ENCODE measurements at regions not wholly inside any gene's neighbourhood (a gene's known extent, or its start where the extent isn't known, plus 50 kb on each side); places are given as distances from the start of the nearest gene placed in this dataset.

GRCh38 chr1:168842306-168842705 is 113.3 kb upstream of the DPT start:
- no peak for TF ChIP-seq CTCF (IDR thresholded peaks at IDR 0.05; ENCODE audit: extremely low read depth, low read depth, low read length)
- H3K4me2 ChIP-seq (ENCODE audit: insufficient read depth, low read length): no peak overlapping the region
- H3K79me2 ChIP-seq (ENCODE audit: insufficient read depth, low read length): no peaks in the 10 kb centered on the region
- H3K36me3 ChIP-seq (ENCODE audit: insufficient read depth, low read length): no peaks in the 10 kb centered on the region
- H3K27ac ChIP-seq (ENCODE audit: low read depth, low read length): no peak overlapping the region
- H2AFZ ChIP-seq (ENCODE audit: low read length): no peak overlapping the region
- no peaks in the 10 kb centered on the region for H3K27me3 ChIP-seq (ENCODE audit: insufficient read depth, low read length)
- H3K4me1 ChIP-seq (ENCODE audit: insufficient read depth, low read length): no peaks in the 10 kb centered on the region
- no peak for DNase-seq (ENCODE audit: insufficient read length, low spot score, missing footprints)
- H3K9me3 ChIP-seq (ENCODE audit: low read depth, low read length): no peaks in the 10 kb centered on the region
- no peaks in the 10 kb centered on the region for H4K20me1 ChIP-seq (ENCODE audit: insufficient read depth, low read length)
- no peak overlapping the region for H3K4me3 ChIP-seq (ENCODE audit: insufficient read depth, low read length)

DNA sequence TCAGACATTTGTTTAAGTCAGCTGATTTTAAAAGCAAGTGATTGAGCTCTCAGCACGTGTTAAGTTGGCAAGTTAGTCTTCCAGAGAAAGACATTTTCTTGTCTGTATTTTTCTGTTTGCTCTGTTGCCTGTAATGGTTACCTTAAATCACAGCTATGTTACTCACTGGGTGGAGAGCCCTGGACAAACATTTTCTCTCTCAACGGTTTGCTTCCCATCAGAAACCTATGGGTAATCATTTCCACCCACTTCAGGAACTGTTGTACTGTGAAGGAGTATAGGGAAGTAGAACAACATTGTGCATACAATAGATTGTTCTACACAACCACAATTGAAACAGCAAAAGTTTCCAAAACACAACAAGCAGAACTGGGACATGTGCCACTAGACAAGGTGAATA is 113.9 kb upstream of the DPT start:
- H4K20me1 ChIP-seq (ENCODE audit: insufficient read depth, low read length): no peaks in the 10 kb centered on the region
- no peak for DNase-seq (ENCODE audit: insufficient read length, low spot score, missing footprints)
- no peak for TF ChIP-seq CTCF (IDR thresholded peaks at IDR 0.05; ENCODE audit: extremely low read depth, low read depth, low read length)

DNA sequence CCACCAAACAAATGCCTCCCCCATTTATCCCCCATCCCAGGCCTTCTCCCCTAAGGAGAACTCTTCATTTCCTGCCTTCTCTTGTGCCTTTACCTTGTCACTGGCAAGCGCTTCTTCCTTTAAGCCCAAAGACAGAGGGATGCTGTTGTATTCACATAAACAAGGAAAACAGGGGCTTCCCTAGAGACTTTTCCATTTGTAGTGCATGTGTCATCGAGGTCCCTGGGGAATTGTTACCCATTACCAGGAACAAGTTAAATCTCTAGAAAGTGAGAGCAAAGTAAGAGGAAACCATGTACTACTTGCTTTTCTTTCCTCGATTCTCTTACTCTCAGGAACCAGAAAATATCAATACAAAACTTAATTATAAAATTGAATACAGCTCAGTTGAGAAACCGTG is 114.4 kb upstream of the DPT start:
- H3K9me3 ChIP-seq (ENCODE audit: low read depth, low read length): no peaks in the 10 kb centered on the region
- no peaks in the 10 kb centered on the region for H3K79me2 ChIP-seq (ENCODE audit: insufficient read depth, low read length)
- no peak for DNase-seq (ENCODE audit: insufficient read length, low spot score, missing footprints)
- H4K20me1 ChIP-seq (ENCODE audit: insufficient read depth, low read length): no peaks in the 10 kb centered on the region
- H3K27ac ChIP-seq (ENCODE audit: low read depth, low read length): no peak overlapping the region
- no peak for TF ChIP-seq CTCF (IDR thresholded peaks at IDR 0.05; ENCODE audit: extremely low read depth, low read depth, low read length)
- H3K36me3 ChIP-seq (ENCODE audit: insufficient read depth, low read length): no peaks in the 10 kb centered on the region
- no peak overlapping the region for H3K4me3 ChIP-seq (ENCODE audit: insufficient read depth, low read length)
- no peak overlapping the region for H3K4me2 ChIP-seq (ENCODE audit: insufficient read depth, low read length)
- no peaks in the 10 kb centered on the region for H3K27me3 ChIP-seq (ENCODE audit: insufficient read depth, low read length)
- H3K4me1 ChIP-seq (ENCODE audit: insufficient read depth, low read length): no peaks in the 10 kb centered on the region
- no peak overlapping the region for H2AFZ ChIP-seq (ENCODE audit: low read length)

More for the DNA sequence above, 113.9 kb upstream of the DPT start:
- no peaks in the 10 kb centered on the region for H3K79me2 ChIP-seq (ENCODE audit: insufficient read depth, low read length)
- H3K4me2 ChIP-seq (ENCODE audit: insufficient read depth, low read length): no peak overlapping the region
- no peak overlapping the region for H2AFZ ChIP-seq (ENCODE audit: low read length)
- H3K27ac ChIP-seq (ENCODE audit: low read depth, low read length): no peak overlapping the region
- H3K4me1 ChIP-seq (ENCODE audit: insufficient read depth, low read length): no peaks in the 10 kb centered on the region
- no peaks in the 10 kb centered on the region for H3K9me3 ChIP-seq (ENCODE audit: low read depth, low read length)
- H3K36me3 ChIP-seq (ENCODE audit: insufficient read depth, low read length): no peaks in the 10 kb centered on the region
- H3K4me3 ChIP-seq (ENCODE audit: insufficient read depth, low read length): no peak overlapping the region
- no peaks in the 10 kb centered on the region for H3K27me3 ChIP-seq (ENCODE audit: insufficient read depth, low read length)

- no peaks in the 10 kb centered on the region for H3K27me3 ChIP-seq (ENCODE audit: insufficient read depth, low read length)
- TF ChIP-seq CTCF (IDR thresholded peaks at IDR 0.05; ENCODE audit: extremely low read depth, low read depth, low read length): no peak
- H3K36me3 ChIP-seq (ENCODE audit: insufficient read depth, low read length): no peaks in the 10 kb centered on the region
- no peak overlapping the region for H3K27ac ChIP-seq (ENCODE audit: low read depth, low read length)
- no peak overlapping the region for H3K4me3 ChIP-seq (ENCODE audit: insufficient read depth, low read length)
- H3K79me2 ChIP-seq (ENCODE audit: insufficient read depth, low read length): no peaks in the 10 kb centered on the region
- H3K9me3 ChIP-seq (ENCODE audit: low read depth, low read length): no peaks in the 10 kb centered on the region
- H3K4me2 ChIP-seq (ENCODE audit: insufficient read depth, low read length): no peak overlapping the region
- H2AFZ ChIP-seq (ENCODE audit: low read length): no peak overlapping the region
- no peaks in the 10 kb centered on the region for H4K20me1 ChIP-seq (ENCODE audit: insufficient read depth, low read length)
- no peaks in the 10 kb centered on the region for H3K4me1 ChIP-seq (ENCODE audit: insufficient read depth, low read length)
- no peak for DNase-seq (ENCODE audit: insufficient read length, low spot score, missing footprints)
Observed at GRCh38 chr1:168843950-168844349, 114.9 kb upstream of the DPT start.

All from osteoblast (primary cell).